ENCODE measurements at regions not wholly inside any gene's neighbourhood (a gene's known extent, or its start where the extent isn't known, plus 50 kb on each side); places are given as distances from the start of the nearest gene placed in this dataset.

- TF ChIP-seq POLR2A (IDR thresholded peaks at IDR 0.05) (no peak), CTCF (IDR thresholded peaks at IDR 0.05 in 4 of 5, conservative IDR thresholded peaks at IDR 0.05 in 1 of 5) (no peak)
Observed at GRCh38 chr9:103355000-103355399, 359.9 kb downstream of the CYLC2 start.
